SH-SY5Y (cell line): ENCODE measurements at regions not wholly inside any gene's neighbourhood (a gene's known extent, or its start where the extent isn't known, plus 50 kb on each side); places are given as distances from the start of the nearest gene placed in this dataset.

Experiments used
- GATA2 ChIP-seq: IDR thresholded peaks from 2 replicates; pipeline ENCODE4 v1.6.1; 2011; ENCODE audit warnings: mild to moderate bottlenecking, low read depth, low read length
- GATA3 ChIP-seq: IDR thresholded peaks from 2 replicates; pipeline ENCODE4 v1.6.1; 2011; ENCODE audit warnings: low read depth, mild to moderate bottlenecking, low read length, moderate library complexity

DNA sequence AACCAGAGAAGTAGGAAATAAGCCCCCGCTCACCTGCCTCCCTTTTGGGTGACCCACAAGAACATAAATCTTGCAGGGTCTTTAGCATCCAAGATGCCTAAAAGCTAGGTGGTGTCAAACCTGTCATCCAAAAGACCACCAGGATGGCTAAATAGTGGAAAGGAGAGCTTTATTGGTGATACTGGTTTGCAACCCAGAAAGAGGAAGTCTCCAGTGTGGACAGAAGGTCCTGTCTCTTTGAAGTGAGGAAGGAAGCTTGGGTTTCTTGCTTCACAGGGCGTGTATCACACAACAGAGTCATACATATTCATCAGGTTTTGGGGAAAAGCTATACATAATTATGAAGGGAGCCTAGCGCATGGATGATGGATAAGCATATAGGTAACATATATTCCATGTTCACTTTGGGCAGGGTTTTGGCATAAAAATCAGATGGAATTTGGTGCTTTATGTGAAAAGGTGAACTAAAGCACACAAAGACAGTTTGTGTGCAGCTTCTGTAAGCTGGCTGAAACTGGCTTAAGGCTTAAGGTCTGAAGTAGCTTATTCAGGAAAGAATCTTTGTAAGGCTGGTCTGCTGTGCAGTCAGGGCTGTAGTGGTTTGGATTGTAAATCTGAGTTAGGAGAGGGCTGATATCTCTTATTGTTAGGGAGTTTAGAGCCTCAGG is 68.4 kb upstream of the EPCAM start:
- TF ChIP-seq GATA2 = no peak
- no peak for TF ChIP-seq GATA3

DNA sequence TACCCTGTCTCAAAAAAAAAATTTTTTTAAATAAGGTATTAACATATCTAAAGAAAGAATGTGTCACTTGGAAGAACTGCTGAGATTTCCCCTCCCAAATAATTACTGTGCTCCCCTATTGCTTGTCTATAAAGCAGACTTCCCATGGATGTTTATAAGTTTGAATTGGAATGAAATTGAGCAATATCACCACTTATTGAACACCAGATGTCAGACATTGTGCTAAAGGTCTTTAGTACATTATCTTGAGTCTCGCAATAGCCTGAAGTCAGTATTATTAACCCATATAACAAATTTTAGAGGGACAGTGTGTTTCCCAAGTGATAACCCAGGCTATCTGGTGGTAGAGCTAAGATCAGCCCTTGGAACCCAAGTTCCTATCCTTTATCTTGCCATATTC is 69.0 kb upstream of the EPCAM start:
- TF ChIP-seq GATA3 = no peak
- TF ChIP-seq GATA2 = no peak

DNA sequence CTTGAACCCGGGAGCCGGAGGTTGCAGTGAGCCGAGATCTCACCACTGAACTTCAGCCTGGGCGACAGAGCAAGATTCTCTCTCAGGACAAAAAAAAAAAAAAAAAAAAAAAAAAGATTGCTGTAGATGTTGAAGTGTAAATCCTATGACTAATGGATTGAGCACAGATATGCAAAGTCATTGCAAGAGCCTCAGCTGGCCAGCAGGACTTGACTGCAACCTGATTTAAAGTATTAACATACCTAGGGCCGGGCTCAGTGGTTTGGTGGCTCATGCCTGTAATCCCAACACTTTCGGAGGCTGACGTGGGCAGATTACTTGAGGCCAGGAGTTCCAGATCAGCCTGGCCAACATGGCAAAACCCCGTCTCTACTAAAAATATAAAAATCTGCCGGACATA is 69.6 kb upstream of the EPCAM start:
- TF ChIP-seq GATA2 (no peak), GATA3 (no peak)

DNA sequence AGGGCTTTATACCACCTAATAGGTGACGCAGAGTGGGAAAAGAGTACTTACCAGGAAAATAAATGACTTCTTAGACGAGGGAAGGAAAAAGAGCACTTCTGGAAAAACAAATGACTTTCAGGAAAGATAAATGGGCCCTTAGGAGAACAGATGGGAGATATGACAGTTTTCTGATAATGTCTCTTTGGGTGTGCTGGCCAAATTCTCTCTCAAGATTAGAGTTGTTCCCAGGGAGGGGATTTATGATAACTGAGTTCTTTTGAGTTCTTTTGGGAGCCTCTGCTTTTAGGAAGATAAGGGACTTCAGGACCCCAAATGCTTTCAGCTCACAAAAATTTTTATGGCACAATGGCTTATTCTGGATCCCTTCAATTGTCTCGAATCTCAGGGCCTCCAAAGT is 70.3 kb upstream of the EPCAM start:
- TF ChIP-seq GATA2 (peak; percentile 8; the same call in 1 of the 2 replicates), GATA3 (no peak)

DNA sequence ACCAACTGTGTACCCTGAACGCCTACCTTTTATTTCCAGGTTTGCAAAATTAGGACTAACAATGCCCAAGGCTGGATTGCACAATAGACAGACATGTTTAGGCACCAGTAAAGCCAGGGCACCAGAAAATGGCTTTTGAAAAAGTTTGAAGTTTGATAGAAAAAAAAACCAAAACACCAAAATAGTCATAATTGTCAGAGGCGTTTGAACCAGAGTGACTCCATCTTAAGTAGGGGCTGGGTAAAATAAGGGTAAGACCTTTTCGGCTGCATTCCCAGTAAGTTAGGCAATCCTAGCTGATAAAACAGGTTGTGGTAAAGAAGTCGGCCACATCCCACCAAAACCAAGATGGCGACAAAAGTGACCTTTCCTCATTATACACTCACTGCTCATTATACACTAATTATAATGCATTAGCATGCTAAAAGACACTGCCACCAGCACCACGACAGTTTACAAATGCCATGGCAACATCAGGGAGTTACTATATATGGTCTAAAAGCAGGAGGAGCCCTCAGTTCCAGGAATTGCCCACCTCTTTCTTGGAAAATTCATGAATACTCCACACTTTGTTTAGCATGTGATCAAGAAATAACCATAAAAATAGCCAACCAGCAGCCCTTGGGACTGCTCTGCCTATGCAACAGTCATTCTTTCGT is 71.2 kb upstream of the EPCAM start:
- TF ChIP-seq GATA2 = no peak
- no peak for TF ChIP-seq GATA3

DNA sequence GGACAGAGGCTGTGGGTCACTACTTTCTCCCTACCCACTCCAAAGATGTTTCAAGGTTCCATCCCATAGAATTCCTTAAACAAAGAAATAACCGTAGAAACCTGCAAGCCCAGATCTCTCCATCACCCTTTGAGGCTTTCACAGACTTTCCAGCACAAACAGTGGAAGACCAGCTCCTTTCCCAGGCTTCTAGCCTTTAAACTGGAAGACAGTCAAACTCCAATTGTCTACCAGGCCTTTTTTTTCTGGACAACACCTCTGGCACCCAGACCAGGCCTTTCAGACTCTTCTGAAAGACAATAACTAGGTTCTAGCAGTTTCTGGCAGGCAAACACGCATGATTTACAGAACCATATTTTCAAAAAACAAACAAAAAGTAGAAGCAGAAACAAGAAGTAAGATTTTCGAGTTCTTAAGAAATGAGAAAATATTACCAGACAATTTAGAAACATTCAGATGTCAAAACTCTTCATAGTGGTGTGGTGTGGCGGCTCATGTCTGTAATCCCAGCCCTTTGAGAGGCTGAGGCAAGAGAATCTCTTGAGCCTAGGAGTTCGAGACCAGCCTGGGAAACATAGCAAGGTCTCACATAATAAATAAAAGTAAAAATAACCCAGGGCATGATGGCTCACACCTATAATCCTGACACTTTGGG is 73.0 kb upstream of the EPCAM start:
- TF ChIP-seq GATA3 = no peak
- no peak for TF ChIP-seq GATA2

DNA sequence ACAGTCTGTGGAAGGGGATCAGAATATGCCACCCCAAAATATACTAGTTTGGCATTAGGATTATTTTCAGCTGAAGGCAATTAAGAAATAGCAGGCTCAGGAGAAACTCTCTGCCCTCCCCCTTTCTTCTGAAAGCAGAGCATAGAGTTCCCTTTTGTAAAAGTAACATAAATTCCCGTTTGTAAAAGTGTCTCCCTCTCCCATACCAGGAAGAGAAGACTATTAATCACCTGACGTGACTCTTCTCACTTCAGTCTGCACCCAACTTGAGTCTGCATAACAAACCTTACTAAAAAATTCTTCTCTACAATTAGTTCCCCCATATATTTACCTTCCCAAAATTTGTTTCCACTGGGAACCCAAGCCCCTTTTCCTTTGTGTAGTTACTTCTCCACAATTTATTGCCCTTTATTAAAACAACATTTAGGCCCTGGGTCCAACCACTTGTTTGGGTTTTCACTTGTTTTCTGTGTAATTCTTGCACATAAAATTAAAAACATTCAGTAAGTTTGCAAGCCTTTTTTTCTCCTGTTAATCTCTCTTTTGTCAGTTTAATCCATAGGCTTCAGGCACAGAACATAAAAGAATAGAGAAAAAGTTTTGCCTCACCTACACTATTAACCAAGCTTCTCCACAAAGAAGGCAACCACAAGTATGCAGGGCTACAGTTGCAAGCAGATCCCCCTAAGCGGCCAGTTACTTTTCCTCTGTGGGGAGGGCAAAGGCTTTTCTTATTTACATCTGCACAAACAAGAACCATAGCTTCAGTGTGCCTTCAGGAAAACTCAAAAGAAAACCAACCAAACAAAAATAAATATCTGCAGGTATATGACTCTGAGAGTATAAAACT is 73.8 kb upstream of the EPCAM start:
- TF ChIP-seq GATA3 (no peak), GATA2 (no peak)

DNA sequence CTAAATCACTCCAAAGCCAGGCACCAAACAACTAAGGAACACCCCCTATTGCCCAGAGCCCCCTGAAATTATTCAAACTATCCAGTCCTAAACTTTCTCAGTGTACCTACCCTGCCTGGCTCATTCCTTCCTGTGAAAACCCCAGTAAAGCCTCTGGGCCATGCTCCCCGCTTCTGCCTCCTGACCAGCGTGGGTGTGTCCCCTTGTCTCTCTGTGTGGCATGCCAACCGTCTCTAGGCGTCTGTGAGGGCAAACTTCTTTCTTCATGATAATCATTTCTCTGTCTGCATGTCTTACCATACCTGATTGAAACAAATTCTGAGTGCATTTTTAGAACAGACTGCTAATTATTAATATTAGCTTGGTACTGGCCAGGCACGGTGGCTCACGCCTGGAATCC is 75.1 kb upstream of the EPCAM start:
- TF ChIP-seq GATA2 (no peak), GATA3 (no peak)

DNA sequence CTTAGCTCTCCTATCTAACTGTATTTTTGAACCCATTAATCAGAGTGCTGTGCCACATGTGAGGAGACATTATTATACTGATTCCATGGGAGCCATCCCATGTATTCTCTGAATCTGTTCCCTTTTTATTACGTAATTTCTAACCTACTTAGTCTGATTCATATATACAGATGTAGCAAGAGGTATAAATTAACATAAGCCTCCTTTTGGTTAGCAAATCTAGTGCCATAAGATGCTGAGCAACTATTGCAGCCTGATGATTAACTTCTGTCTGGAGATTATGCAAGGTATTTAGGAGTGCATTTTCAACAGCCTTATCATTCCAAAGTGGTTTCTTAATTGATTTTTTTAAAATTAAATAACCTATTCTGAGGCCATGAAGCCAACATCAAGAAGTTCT is 80.2 kb upstream of the EPCAM start:
- no peak for TF ChIP-seq GATA2
- no peak for TF ChIP-seq GATA3

DNA sequence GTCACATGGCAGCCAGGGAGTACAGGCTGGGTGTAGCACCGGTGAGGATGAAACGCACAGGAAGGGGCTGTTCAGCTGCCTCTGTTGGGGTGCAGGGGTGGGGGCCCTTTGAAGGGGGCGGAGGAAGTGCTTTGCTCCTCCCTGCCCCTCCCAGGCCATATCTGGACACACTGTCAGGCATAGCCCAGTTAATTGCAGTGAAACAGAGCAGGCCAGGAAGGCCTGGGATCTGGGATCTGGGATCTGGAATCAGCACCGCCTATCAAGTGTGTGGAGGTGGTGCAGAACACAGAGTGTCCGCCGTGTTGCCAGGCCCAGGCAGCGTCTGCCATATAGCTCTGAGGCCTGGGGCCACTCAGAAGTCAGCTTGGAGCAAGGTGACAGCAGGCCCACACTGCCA is 85.5 kb upstream of the EPCAM start:
- TF ChIP-seq GATA3 = no peak
- peak; percentile 77 for TF ChIP-seq GATA2

DNA sequence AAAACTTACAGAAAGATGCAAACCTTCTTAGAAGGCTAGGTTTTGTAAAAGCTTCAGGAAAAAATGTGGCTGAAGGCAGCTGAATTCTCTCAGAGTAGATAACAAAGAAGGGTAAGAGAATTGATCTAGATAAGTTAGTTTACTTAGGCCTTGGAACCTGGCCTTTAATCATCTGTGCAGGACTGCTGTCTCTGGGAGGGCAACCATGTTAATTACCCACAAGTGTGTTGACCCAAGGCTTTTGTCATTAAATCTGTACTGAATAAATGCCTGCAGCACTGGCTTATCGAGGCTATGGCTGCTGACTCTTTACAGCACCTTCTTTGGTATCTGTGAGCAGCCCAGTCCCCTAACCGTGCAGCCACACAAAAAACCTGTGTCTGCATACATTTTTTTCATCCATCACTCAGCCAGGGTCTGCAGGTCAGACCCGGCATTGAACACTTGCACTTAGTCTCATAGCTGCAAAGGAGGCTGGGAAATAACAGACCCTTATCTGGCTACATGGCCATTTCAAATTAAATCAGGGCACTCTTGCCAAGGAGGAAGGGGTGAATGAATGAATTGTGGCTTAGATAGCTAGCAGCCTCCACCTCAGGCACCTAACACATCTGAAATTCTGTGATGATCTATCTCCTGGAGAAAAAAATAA is 86.4 kb upstream of the EPCAM start:
- no peak for TF ChIP-seq GATA3
- no peak for TF ChIP-seq GATA2

DNA sequence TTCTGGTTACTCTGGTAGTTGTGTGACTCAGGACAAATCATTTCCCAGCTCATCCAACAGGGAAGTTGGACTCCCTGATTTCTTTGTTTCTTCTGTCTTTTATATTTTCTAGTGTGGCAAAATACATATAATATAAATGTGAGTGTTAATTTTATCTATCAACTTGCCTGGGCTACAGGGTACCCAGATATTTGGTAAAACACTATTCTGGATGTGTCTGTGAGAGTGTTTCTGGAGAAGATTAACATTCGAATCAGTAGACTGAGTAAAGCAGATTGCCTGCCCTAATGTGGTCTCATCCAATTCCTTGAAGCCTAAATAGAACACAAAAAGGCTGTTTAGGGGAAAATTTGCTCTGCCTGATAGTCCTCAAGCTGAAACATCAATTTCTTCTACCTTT is 91.1 kb upstream of the EPCAM start:
- TF ChIP-seq GATA3 = no peak
- TF ChIP-seq GATA2 = no peak

DNA sequence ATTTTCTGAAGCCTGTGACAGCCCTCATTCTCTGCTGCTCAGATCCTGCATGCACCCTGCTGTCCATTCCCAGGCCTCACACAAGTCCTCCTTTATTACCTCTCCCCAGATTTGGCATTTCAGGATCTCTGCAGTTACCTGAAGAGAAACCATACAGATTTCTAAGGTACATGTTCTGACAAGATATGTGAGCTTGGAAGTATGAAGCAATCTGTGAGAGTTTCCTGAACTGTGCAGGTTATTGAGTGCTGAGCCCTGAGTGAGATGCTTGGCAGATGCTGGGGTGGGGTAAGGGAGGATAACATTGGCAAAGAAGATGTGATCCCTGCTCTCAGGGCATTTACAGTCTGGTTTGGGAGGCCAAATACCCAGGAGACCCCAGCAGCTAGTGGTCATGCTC is 91.9 kb upstream of the EPCAM start:
- no peak for TF ChIP-seq GATA2
- no peak for TF ChIP-seq GATA3

DNA sequence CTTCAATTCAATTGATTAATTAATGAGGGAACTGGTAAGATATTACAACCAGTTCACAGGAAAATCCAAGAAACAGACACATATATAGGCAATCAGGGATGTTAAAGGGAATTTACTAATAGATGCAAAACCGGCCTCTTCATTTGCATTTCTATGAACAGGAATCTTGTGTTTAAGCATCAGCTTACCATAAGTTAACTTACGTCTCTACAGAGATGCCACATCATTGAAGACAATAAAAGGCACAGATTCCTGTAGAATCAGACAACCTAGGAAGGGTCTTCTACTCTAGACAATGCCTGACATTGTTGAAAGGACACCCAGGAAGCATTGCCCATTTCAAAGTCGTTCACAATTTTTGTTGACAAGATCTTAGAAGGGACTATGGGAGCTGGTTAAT is 93.0 kb upstream of the EPCAM start:
- TF ChIP-seq GATA3 = no peak
- TF ChIP-seq GATA2 = no peak
